Tongue (tissue), 1 donor: ENCODE measurements at regions not wholly inside any gene's neighbourhood (a gene's known extent, or its start where the extent isn't known, plus 50 kb on each side); places are given as distances from the start of the nearest gene placed in this dataset.
"Not testable (repeated sequence)": the region's sequence is repeated elsewhere in the genome, so short reads cannot be mapped to it uniquely, and the experiment has no call there.

ENCODE experiments used
- DNase-seq: peaks from one replicate; pipeline ENCODE4 v3.0.0-alpha.2; 2015

DNA sequence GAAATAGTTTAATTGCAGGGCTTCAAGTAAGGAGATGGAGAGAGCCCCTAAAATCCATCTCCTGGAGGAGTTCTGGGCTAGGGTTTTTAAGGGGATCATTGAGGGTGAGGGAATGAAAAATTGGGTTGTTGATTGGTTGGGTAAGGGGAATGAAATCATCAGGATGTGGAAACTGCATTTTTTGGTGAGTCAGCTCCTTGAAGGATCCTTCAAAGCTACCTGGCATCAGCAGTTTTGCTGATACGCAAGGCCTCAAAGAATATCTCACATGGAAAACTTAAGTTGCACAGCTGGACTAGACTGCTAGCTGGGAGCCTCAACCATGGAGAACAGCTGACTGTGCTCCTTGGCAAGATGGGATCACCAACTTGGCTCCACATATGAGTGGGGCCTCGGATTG, 136.7 kb downstream of the FGF10 start:
- DNase-seq, result no peak

DNA sequence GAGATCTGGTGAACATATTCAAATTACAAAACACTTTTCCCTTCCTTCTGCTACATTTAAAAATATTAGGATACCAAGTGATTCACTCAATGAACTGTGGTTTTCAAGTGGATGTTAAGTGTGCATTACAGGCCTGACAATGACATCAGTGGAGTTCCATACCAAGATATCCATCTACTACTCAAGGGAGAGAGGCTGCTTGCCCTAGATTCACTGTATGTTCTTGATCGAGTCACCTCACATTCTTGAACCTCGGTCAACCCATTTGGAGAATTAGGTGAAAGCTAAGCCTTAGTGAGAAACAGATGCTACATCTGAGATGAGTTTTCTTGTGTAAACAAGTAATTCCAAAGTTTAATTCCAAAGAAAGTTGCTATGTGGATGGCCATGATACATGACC, 142.2 kb downstream of the FGF10 start:
- DNase-seq, result peak; percentile 11

DNA sequence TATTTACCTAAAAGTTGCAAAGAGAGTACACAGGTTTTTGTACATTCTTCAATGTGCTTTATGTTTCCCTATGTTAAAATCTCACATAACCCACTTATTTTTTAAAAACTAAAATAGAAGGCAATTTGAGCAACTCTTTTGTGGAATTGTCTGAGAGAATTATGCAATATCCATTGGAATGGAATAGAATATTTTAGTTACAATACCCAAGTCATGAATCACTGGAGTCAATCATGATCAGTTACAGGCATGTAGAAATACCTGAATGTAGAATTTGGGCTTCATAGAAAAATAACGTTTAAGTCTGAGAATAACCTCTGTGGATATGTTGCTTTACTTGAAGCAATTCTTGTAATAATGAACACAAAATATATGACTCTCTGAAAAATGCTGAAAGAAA, 143.3 kb downstream of the FGF10 start:
- no peak for DNase-seq

DNA sequence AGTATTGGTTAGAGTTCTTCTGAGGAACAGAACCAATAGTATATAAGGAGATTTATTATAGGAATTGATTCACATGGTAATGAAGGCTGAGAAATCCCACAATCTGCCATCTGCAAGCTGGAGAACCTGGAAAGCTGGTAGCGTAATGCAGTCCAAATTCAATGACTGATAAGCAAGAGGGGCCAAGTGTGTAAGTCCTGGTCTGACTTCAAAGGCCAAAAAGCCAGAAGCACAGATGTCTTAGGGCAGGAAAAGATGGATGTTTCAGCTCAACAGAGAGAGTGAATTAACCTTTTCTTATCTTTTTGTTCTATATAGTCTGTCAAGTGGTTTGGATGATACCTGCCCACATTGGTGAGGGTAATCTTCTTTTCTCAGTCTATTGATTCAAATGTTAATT, 146.4 kb downstream of the FGF10 start:
- no peak for DNase-seq

DNA sequence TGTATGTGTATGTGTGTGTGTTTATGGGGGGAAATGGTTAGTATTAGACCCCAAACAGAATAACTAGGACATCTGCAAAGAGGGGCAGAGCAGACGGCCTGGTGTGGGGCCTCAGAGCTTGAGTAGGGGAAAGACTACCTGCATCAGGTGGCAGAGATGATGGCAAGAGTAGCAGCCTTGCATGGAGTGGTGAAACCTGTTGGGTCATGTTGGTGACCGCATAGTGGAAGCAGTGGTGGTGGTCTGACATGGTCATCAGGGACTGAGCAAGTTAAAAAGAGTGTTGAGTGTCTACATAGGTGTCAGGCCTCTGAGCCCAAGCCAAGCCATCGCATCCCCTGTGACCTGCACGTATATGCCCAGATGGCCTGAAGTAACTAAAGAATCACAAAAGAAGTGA, 153.2 kb downstream of the FGF10 start:
- no peak for DNase-seq

DNA sequence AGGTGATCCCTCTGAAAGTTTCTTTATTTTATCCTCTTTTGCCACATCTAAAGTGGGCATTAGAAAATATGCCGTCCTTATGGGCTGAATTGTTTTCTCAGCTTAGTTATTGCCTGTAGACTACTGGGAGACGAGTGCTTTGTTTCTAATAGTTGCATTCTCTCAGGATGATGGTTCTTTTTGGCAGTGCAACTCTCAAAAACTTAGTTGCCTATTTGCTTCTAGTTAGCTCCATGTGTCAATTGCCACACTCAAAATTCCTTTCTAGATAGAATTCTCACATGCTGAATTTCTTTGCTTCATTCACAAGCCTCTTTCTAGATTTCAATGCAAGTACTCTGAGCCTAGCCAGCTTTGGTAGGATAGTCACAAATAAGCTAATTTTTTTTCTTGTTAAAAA, 155.5 kb downstream of the FGF10 start:
- no peak for DNase-seq

DNA sequence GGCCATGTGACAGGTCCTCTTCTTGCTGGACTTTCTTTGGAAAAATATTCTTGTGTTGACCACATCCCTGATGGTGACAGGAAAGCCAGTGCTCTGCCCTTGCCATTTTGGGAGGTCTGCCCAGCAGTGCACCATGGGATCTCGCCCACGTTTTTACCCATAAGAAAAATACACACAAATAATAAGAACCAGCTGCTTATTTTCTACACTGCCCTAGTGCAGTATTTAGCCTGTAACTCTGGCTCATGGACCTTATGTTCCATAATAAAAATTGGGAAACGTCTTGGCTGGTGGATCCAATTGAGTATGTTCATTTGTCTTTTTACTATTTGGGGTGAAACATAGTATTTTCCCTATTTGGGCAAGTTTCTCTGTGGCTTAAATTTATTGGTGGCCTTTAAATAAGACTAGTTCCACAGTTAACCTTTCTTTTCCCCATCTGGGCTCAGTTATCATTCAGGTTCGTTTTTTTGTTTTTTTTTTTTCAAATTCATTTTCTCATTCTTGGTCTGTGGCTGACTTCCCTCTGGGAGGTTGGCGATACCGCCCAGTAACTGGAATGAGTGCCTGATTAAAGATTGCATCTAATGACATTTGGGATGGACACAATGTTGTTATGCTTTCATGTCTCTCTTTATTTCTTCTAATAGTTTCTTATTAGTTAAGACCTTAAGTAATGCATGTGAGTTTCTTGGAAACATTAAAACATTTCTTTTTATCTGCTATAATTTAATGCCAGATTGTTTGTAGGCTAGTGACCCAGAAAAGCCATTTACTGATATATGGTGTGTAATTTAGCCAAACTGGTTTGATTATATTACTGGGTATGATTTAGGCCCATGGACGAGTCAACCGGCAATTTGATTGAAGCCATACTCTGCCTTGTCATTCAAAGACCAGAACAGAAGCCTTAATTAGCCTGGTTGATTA, 163.7 kb downstream of the FGF10 start:
- DNase-seq, result no peak

DNA sequence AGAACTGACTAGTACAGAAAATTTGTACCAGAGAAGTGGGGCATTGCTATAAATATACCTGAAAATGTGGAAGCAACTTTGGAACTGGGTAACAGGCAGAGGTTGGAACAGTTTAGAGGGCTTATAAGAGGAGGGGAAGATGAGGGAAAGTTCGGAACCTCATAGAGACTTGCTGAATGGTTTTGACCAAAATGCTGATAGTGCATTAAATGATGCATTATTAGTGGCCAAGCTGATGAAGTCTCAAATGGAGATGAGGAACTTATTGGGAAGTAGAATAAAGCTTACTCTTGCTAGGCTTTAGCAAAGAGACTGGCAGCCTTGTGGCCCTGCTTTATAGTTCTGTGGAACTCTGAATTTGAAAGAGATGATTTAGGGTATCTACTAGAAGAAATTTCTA, 189.8 kb downstream of the FGF10 start:
- DNase-seq, result no peak

DNA sequence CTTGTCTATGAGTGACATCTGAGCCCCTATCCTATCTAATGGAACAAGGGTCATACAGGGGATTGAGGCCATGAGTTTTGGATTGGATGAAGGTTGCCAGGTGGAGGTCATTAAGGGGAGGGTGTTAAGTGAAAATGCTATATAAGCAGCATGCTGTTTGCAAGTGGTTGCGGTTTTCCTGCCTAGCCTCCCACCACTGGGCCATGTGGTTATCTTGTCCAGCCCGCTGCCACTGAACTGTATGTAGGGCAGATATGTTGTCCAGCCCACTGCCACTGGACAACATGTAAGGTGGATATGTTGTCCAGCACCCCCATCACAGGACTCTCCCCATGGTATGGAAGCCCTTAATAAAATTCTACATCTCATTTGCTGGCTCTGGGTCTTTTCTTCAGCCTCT, 200.0 kb downstream of the FGF10 start:
- no peak for DNase-seq

DNA sequence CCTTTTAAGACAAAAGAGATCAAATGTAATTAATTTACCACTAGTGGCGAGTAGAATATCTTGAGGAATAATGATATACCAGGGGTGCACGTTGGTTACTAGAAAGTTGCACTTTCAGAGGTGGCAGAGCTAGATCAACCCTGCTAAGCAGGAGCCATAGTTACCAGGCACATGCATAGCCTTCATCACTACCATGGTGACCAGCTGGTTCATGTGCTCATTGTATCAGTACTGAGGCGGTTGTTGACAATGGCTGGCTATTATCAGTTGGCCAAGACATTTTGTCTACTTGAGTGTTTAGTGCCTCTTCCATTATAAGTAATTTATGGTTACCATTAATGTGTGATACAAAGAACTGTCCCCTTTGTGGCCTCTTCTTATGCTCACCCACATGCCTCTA, 201.2 kb downstream of the FGF10 start:
- DNase-seq, result no peak

DNA sequence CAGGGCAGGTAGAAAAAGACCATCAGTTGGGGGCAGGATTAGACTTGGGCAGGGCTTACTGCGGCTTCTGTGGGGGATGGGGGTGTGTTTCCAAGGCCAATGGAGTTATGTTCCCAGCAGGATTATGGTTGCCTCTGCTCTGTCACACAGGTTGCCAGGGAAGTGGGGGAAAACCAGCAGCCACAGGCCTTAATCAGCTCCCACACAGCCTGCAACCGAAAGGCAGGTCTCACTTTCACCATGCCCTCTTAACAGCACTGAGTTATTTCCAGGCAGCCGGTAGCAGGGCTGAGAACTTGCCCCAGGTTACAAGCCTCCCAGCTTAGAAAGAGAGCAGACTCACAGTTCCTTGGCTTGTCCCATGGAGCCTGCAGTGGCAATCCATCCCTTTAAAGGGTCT, 205.5 kb downstream of the FGF10 start:
- no peak for DNase-seq

DNA sequence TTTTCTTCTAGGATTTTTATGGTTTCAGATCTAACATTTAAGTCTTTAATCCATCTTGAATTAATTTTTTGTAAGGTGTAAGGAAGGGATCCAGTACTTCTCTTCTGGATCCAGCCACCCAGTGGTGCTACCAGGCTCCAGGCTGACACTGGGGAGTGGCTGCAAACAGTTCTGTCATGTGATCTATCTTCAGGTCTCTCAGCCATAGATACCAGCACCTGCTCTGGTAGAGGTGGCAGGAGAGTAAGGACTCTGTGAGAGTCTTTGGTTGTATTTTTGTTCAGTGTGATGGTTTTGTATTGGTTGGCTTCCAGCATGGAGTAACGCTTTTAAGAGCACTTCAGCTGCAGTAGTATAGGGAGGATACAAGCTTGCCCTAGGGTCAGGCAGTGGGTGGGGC, 205.9 kb downstream of the FGF10 start:
- DNase-seq, result no peak

DNA sequence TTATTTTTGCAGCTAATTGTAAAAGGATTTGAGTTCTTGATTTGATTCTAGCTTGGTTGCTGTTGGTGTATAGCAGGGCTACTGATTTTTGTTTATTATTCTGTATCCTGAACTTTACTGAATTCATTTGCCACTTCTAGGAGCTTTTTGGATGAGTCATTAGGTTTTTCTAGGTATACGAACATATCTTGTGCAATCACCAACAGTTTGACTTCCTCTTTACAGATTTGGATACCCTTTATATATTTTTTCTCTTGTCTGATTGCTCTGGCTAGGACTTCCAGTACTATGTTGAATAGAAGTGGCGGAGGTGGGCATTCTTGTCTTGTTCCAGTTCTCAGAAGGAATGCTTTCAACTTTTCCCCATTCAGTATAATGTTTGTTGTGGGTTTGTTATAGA, 210.8 kb downstream of the FGF10 start:
- DNase-seq, result no peak

DNA sequence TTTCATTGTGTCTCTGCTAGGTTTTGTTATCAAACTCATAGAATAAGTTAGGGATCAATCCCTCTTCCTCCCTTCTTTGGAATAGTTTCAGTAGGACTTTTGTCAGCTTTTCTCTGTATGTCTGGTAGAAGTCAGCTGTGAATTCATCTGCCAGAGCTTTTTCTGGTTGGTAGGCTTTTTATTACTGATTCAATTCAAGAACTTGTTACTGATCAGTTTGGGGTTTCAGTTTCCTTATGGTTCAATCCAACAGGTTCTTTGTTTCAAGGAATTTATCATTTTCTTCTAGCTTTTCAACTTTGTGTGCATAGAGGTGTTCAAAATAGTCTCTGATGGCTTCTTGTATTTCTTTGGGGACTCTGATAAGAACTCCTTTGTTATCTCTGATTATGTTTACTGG, 221.7 kb downstream of the FGF10 start:
- DNase-seq, result no peak

DNA sequence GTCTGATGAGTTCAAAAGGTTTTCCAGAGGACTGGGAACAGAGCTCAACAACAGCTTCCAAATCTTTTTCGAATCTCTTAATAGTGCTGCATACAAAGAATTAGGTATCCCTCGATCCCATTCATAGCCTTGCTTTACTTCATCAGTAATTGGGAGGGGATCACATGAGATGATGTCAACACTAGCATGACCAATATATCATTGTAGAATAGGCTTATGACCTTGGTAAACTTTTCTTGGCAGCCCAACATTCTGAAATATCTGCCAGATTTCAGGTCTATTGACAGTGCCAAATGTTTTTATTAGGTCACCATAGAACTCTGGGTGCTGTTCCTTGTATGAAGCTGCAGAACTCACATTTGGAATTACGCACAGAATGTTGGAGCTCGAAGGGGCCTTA, 228.9 kb downstream of the FGF10 start:
- DNase-seq, result peak; percentile 2

DNA sequence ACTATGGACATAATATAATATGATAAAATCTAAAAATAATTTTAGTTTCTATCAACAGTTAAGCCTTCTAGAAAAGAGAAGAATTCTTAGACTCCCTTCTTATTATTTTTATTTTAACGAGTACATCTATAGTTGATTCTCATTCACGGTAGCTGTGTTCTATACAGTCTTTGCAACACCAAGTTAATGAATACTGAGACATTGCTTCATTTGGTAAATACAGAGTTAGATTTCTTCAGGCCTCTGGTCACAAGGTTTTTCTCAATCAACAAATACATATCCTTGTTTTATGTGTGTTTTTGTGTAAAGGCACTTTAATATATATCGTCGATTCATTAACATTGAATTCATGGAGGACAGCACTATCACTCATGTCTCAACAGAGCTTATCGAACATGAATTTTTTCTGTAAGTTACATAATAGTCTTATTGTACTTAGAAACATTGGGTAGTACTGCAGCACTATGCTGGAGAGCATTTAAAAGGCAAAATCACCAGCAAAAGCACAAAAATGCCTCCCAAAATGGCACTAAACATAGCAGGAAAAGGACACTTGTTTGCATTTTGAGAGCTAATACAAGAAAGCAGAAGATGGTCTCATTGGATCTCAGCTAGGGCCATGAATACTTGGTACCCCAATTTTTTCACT, 239.0 kb downstream of the FGF10 start:
- DNase-seq, result no peak

DNA sequence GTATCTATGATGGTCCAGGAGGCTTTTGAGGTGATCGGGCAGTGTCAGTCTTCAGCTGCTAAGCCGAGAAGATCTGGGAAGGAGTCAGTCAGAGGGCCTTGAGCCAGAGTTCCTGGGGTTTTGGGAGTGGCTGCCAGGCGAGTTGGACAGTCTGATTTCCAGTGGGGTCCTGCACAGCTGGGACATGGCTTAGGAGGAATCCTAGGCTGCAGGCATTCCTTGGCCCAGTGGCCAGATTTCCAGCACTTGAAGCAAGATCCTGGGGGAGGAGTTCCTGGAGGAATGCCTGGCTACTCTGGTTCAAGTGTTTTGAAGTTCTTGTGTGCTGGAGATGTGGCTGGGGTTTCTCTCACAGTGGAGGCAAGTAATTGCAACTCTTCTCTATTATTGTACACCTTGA, 271.3 kb downstream of the FGF10 start:
- peak; percentile 55 for DNase-seq

DNA sequence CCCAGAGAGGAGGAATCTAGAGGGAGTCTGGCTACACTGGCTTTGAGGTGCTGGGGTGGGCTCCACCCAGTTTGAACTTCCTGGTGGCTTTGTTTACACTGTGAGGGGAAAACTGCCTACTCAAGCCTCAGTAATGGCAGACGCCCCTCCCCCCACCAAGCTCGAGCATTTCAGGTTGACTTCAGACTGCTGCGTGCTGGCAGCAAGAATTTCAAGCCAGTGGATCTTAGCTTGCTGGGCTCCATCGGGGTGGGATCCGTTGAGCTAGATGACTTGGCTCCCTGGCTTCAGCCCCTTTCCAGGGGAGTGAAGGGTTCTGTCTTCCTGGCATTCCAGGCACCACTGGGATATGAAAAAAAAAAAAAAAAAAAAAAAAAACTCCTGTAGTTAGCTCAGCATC, 281.0 kb downstream of the FGF10 start:
- DNase-seq, result not testable (repeated sequence)

DNA sequence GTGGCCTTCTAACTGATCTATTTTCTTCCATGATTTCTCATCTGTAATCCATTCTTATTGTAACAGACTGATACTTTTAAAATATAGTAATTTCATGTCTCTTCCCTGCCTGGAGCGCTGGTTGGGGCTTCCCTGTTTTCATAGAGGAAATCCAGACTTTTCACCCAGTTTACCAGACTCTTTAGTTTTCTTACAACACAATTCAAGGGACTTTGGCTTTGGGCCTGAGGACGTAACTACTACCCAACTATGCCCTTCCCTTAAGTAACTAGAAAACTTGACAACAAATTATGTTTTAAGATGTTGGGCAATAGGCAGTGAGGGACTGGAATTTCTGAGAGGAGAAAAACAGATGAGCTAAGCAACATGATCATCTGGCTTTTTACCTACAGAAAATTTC, 289.6 kb downstream of the FGF10 start:
- DNase-seq, result no peak

DNA sequence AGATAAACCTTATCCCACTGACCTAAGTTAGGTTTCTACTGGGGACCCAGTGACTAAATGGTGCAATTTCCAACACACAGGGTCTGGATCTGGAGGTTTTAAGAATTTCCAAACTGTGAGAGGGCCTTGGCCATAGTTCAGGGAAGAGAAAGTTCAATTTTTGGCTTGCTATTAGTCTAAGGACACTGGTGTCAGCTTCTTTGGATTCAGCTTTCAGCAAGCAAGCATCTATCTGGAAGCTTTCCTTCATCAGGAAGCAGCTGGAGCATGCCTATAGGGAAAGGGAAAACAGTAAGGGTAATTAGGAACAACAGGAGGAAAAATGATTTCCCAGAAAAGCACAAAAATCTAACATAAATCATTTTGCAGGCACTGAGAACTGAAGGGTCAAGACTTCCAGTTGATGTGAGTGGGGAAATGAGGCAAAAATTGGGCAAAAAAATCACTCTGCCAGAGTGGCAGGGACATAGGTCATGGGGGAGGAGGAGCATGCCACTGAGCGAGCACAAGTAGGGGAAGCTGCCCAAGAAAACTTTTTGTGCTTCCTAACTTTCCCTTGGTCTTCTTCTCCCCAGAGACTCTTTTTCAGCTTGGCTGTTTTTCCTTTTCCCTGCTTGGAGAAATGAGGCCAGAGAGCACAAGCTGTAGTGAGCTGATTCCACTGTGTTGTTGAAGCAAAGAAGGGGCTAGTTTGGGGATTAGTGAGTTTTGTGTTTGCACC, 299.6 kb downstream of the FGF10 start:
- DNase-seq, result peak; percentile 82

DNA sequence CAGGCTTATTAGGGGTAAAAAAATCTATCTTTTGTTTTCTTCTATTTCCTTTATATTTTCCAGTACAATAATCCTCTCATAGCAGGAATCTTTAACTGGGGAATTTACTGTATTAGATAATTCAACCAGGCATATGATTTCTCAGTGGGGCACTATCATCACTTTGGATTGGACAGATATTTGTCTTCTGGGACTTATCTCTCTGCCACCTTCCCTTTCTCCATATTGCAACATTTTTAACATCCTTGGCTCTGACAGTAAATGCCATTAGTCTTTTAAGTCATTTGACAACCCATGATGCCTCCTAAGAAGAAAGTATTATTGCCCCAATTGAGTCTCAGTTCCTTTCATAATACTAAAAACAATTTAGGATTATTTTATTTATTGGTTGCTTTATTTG, 304.1 kb downstream of the FGF10 start:
- no peak for DNase-seq

DNA sequence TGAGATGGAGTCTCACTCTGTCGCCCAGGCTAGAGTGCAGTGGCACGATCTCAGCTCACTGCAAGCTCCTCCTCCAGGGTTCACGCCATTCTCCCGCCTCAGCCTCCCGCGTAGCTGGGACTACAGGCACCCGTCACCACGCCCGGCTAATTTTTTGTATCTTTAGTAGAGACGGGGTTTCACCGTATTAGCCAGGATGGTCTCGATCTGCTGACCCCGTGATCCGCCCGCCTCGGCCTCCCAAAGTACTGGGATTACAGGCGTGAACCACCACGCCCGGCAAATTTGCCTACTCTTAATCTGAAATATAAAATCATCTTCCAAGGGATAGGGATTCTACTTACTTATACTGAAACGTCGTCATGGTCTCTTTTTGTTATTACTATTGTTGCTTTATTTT, 314.7 kb downstream of the FGF10 start:
- DNase-seq, result not testable (repeated sequence)

DNA sequence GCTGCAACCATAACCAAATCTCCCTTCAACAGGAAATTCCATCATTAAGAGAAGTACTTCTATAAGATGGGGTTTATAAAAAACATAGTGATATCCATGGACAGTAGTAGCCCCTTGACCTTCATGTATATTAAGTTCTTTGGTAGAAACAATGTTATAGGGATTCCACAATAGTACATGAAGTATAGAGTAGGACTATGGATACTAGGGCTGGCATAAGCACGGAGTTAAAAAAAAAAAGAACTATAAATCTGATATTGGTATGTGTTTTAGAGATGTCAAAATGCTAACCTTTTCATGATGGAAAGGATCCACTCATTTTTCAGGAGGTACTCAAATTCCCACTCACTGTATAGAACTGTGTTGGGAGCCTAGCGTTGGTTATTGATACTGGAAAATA, 337.6 kb downstream of the FGF10 start:
- DNase-seq, result no peak
